ENCODE measurements at regions not wholly inside any gene's neighbourhood (a gene's known extent, or its start where the extent isn't known, plus 50 kb on each side); places are given as distances from the start of the nearest gene placed in this dataset.

DNA sequence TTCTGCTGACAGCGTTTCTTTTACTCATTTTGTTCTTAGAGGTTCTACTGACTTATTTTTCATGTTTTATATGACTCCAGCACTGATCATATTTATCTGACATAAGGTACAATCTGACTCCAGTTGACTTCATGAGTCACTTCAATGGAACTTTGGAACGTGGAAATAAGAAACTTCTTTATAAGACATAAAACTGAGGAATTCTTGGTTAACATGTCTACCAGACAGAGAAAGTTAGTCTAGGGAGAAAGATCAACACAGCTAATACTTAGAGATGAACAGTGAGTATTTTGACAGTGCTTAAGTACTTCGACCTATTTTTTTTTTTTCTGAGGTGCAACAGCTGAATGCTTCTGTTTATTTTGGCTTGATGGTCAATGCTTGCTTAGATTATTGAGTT is 679.5 kb downstream of the KCNJ2 start:
- TF ChIP-seq EZH2phosphoT487 (IDR thresholded peaks at IDR 0.05; ENCODE audit: borderline replicate concordance) = no peak
- Histone ChIP-seq H3K9me3 (ENCODE audit: insufficient read depth, low read depth, low read length) (0 out of 2 replicates have a peak, but pooled peaks cover 3% of the 10 kb centered on the region), H3K4me3 (ENCODE audit: low read length, poor library complexity, severe bottlenecking) (no peak overlapping the region), H3K9ac (ENCODE audit: low read depth, low read length, poor library complexity, severe bottlenecking) (no peak overlapping the region), H2AFZ (ENCODE audit: low read length) (no peak overlapping the region), H3K9me2 (replicated peaks; ENCODE audit: low read depth, low read length) (no peaks in the 10 kb centered on the region), H3K79me2 (ENCODE audit: insufficient read depth, low read length) (no peaks in the 10 kb centered on the region), H3K4me2 (ENCODE audit: low read depth, low read length, poor library complexity, severe bottlenecking) (no peak overlapping the region), H4K20me1 (ENCODE audit: insufficient read depth, low read length, poor library complexity, severe bottlenecking) (no peaks in the 10 kb centered on the region), H3K36me3 (ENCODE audit: insufficient read depth, low read length) (no peaks in the 10 kb centered on the region), H3F3A (ENCODE audit: low read depth) (no peaks in the 10 kb centered on the region), H3K4me1 (ENCODE audit: insufficient read depth, low read length, poor library complexity, severe bottlenecking) (no peaks in the 10 kb centered on the region), H3K27me3 (ENCODE audit: insufficient read depth, low read length, poor library complexity, severe bottlenecking) (no peaks in the 10 kb centered on the region)

DNA sequence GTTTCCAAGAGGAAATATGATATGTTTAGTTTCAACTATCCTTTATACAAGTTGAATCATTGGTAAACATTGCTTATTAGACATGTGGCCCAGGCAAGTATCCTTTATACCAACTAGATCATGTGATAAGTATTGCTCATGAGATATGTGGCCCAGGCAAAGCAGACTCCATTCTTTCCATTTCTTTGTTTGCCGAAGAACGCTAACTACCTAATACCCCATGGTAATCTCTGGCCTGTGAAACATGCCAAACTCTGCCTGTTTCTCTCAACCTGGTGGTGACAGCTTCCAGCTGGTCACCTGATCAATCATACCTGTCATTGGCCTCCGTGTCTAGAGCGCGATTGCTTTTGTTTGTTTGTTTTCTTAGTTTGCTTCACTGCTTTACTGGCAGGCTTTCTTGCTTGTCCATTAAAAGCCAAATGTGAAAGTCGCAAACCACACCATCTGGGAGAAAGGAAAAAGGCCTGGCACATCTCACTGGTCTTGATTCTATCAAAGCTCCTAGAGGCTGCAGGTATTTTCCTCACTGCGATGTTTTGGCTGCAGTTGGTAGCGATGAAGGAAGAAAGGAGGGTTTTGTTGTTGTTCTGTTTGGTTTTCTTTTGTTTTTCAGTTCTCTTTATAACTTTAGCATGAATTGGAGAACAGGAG is 686.2 kb downstream of the KCNJ2 start:
- Histone ChIP-seq H3K4me2 (ENCODE audit: low read depth, low read length, poor library complexity, severe bottlenecking) (no peak overlapping the region), H3K9me3 (ENCODE audit: insufficient read depth, low read depth, low read length) (no peaks in the 10 kb centered on the region), H3F3A (ENCODE audit: low read depth) (no peaks in the 10 kb centered on the region), H3K4me3 (ENCODE audit: low read length, poor library complexity, severe bottlenecking) (no peak overlapping the region), H3K9me2 (replicated peaks; ENCODE audit: low read depth, low read length) (no peaks in the 10 kb centered on the region), H3K9ac (ENCODE audit: low read depth, low read length, poor library complexity, severe bottlenecking) (no peak overlapping the region), H3K79me2 (ENCODE audit: insufficient read depth, low read length) (no peaks in the 10 kb centered on the region), H2AFZ (ENCODE audit: low read length) (no peak overlapping the region), H3K4me1 (ENCODE audit: insufficient read depth, low read length, poor library complexity, severe bottlenecking) (no peaks in the 10 kb centered on the region), H3K27me3 (ENCODE audit: insufficient read depth, low read length, poor library complexity, severe bottlenecking) (no peaks in the 10 kb centered on the region), H4K20me1 (ENCODE audit: insufficient read depth, low read length, poor library complexity, severe bottlenecking) (no peaks in the 10 kb centered on the region), H3K36me3 (ENCODE audit: insufficient read depth, low read length) (no peaks in the 10 kb centered on the region)
- TF ChIP-seq EZH2phosphoT487 (IDR thresholded peaks at IDR 0.05; ENCODE audit: borderline replicate concordance) = no peak
- TF ChIP-seq, protein P1, sequence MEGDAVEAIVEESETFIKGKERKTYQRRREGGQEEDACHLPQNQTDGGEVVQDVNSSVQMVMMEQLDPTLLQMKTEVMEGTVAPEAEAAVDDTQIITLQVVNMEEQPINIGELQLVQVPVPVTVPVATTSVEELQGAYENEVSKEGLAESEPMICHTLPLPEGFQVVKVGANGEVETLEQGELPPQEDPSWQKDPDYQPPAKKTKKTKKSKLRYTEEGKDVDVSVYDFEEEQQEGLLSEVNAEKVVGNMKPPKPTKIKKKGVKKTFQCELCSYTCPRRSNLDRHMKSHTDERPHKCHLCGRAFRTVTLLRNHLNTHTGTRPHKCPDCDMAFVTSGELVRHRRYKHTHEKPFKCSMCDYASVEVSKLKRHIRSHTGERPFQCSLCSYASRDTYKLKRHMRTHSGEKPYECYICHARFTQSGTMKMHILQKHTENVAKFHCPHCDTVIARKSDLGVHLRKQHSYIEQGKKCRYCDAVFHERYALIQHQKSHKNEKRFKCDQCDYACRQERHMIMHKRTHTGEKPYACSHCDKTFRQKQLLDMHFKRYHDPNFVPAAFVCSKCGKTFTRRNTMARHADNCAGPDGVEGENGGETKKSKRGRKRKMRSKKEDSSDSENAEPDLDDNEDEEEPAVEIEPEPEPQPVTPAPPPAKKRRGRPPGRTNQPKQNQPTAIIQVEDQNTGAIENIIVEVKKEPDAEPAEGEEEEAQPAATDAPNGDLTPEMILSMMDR (conservative IDR thresholded peaks at IDR 0.05; ENCODE audit: low read length) = no peak

DNA sequence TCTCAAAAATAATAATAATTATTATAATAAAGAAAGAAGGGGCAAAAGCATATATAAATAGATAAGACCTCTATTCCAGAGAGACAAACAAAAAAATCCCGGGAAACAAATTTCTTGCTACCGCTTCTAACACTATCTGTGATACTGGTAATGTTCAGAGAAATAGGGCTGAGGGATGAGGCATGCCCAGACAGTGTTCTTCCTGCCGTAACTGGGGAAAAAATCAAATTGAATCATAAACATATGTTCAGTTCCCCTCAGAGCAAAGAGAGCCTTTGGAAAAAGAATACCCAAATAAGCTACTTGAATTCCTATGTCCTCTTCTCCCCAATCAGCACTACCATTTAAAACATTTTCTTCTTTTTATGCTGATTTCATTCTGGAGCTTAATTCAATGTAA is 688.0 kb downstream of the KCNJ2 start:
- Histone ChIP-seq H4K20me1 (ENCODE audit: insufficient read depth, low read length, poor library complexity, severe bottlenecking) (no peaks in the 10 kb centered on the region), H3K4me1 (ENCODE audit: insufficient read depth, low read length, poor library complexity, severe bottlenecking) (no peaks in the 10 kb centered on the region), H3K36me3 (ENCODE audit: insufficient read depth, low read length) (no peaks in the 10 kb centered on the region), H3K4me3 (ENCODE audit: low read length, poor library complexity, severe bottlenecking) (no peak overlapping the region), H2AFZ (ENCODE audit: low read length) (no peak overlapping the region), H3K4me2 (ENCODE audit: low read depth, low read length, poor library complexity, severe bottlenecking) (no peak overlapping the region), H3K27me3 (ENCODE audit: insufficient read depth, low read length, poor library complexity, severe bottlenecking) (no peaks in the 10 kb centered on the region), H3K9ac (ENCODE audit: low read depth, low read length, poor library complexity, severe bottlenecking) (no peak overlapping the region), H3F3A (ENCODE audit: low read depth) (no peaks in the 10 kb centered on the region), H3K9me2 (replicated peaks; ENCODE audit: low read depth, low read length) (no peaks in the 10 kb centered on the region), H3K9me3 (ENCODE audit: insufficient read depth, low read depth, low read length) (no peaks in the 10 kb centered on the region), H3K79me2 (ENCODE audit: insufficient read depth, low read length) (no peaks in the 10 kb centered on the region)
- TF ChIP-seq, protein P1 (conservative IDR thresholded peaks at IDR 0.05; ENCODE audit: low read length) = no peak
- no peak for TF ChIP-seq EZH2phosphoT487 (IDR thresholded peaks at IDR 0.05; ENCODE audit: borderline replicate concordance)

DNA sequence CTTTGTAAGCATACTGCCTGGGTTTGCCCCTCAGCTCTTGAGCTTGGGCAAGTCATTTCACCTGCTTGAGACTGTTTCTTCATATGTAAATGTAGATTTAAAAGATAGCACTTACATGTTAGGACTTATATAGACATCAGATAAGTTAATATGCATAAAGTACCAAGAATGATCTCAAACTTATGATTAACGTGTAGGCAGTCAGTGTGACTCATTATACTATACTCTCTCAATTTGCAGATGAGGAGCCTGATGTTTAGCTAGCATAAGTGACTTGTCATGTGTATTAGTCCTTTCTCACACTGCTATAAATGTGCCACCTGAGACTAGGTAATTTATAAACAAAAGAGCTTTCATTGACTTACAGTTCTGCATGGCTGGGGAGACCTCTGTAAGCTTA is 690.5 kb downstream of the KCNJ2 start:
- H3K36me3 ChIP-seq (ENCODE audit: insufficient read depth, low read length) = no peaks in the 10 kb centered on the region
- no peaks in the 10 kb centered on the region for H3F3A ChIP-seq (ENCODE audit: low read depth)
- no peak overlapping the region for H3K4me3 ChIP-seq (ENCODE audit: low read length, poor library complexity, severe bottlenecking)
- H2AFZ ChIP-seq (ENCODE audit: low read length) = no peak overlapping the region
- H3K9me2 ChIP-seq (replicated peaks; ENCODE audit: low read depth, low read length) = no peaks in the 10 kb centered on the region
- H3K4me2 ChIP-seq (ENCODE audit: low read depth, low read length, poor library complexity, severe bottlenecking) = no peak overlapping the region
- H3K9me3 ChIP-seq (ENCODE audit: insufficient read depth, low read depth, low read length) = no peaks in the 10 kb centered on the region
- no peaks in the 10 kb centered on the region for H3K4me1 ChIP-seq (ENCODE audit: insufficient read depth, low read length, poor library complexity, severe bottlenecking)
- TF ChIP-seq EZH2phosphoT487 (IDR thresholded peaks at IDR 0.05; ENCODE audit: borderline replicate concordance) = no peak
- no peaks in the 10 kb centered on the region for H3K79me2 ChIP-seq (ENCODE audit: insufficient read depth, low read length)
- H3K9ac ChIP-seq (ENCODE audit: low read depth, low read length, poor library complexity, severe bottlenecking) = no peak overlapping the region
- H3K27me3 ChIP-seq (ENCODE audit: insufficient read depth, low read length, poor library complexity, severe bottlenecking) = no peaks in the 10 kb centered on the region
- no peaks in the 10 kb centered on the region for H4K20me1 ChIP-seq (ENCODE audit: insufficient read depth, low read length, poor library complexity, severe bottlenecking)

Measured in Loucy (cell line).